ENCODE measurements at regions not wholly inside any gene's neighbourhood (a gene's known extent, or its start where the extent isn't known, plus 50 kb on each side); places are given as distances from the start of the nearest gene placed in this dataset.

- no peak for DNase-seq (ENCODE audit: low read depth in 1 of 2, low spot score in 2 of 2)
- Histone ChIP-seq H3K4me1 (replicated peaks) (no peaks in the 10 kb centered on the region), H3K4me3 (no peak overlapping the region), H3K27ac (no peak overlapping the region), H3K9me3 (replicated peaks) (peaks cover 7% of the 10 kb centered on the region), H3K36me3 (no peaks in the 10 kb centered on the region), H3K27me3 (replicated peaks) (no peaks in the 10 kb centered on the region)
Measured at GRCh38 chr2:4279431-4279830, 576.1 kb downstream of the DCDC2C start.

DNA sequence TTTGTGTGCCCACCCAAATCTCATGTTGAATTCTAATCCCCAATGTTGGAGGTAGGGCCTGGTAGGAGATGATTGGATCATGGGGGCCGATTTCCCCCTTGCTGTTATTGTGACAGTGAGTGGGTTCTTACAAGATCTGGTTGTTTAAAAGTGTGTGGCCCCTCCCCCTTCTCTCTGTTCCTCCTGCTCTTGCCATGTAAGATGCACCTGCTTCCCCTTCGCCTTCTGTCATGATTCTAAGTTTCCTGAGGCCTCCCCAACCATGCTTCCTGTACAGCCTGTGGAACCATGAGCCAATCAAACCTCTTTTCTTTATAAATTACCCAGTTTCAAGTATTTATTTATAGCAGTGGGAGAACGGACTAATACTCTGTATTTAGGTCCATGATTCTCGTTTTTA is 588.1 kb downstream of the DCDC2C start:
- Histone ChIP-seq H3K4me1 (replicated peaks) (no peaks in the 10 kb centered on the region), H3K36me3 (no peaks in the 10 kb centered on the region), H3K4me3 (no peak overlapping the region), H3K9me3 (replicated peaks) (peaks cover 4% of the 10 kb centered on the region; the same call in 1 of the 2 replicates), H3K27me3 (replicated peaks) (no peaks in the 10 kb centered on the region), H3K27ac (no peak overlapping the region)
- DNase-seq (ENCODE audit: low read depth in 1 of 2, low spot score in 2 of 2), result no peak

- Histone ChIP-seq H3K36me3 (no peaks in the 10 kb centered on the region), H3K4me1 (replicated peaks) (no peaks in the 10 kb centered on the region), H3K27me3 (replicated peaks) (no peaks in the 10 kb centered on the region), H3K27ac (no peak overlapping the region), H3K4me3 (no peak overlapping the region), H3K9me3 (replicated peaks) (peaks cover 4% of the 10 kb centered on the region; the same call in 1 of the 2 replicates)
- no peak for DNase-seq (ENCODE audit: low read depth in 1 of 2, low spot score in 2 of 2)
Measured at GRCh38 chr2:4295680-4296079, 592.3 kb downstream of the DCDC2C start.

DNA sequence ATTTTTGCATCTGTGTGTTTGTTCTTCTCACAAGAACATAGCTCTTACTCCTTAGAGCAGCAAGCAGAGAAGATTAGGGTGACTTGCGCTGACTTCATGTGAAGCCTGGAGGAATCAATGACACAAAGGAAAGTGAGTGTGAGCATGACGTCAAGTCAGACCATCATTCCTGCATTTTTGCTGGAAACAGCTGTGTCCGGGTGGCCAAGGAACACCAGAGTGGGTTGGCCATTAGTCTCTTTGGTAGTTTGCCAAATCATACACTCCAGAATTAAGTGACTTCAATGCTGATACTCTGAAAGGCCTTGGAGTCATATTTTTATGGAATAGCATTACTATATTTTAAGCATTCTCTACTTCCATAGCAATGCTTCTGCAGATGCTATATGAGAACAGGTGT is 597.2 kb downstream of the DCDC2C start:
- Histone ChIP-seq H3K4me1 (replicated peaks) (no peaks in the 10 kb centered on the region), H3K36me3 (no peaks in the 10 kb centered on the region), H3K9me3 (replicated peaks) (peaks cover 5% of the 10 kb centered on the region), H3K27me3 (replicated peaks) (no peaks in the 10 kb centered on the region), H3K27ac (no peak overlapping the region), H3K4me3 (no peak overlapping the region)
- DNase-seq (ENCODE audit: low read depth in 1 of 2, low spot score in 2 of 2), result no peak

DNA sequence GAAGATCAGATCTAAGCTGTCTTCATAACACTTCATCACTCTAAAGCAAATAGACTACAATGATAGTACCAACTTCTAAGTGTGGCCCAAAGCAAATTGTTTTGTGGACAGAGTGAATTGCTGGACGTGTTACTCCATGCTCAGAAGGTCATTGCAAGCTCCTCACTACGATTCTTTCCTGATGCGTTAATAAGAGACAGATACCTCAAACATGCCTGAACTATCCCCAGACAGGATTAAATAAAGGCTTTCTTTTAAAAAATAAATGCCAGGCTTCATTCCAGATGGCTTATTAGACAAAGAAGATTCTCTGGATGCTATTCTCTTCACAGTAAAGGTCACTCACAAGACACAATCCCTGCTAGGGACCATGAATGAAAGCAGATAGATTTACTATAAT is 621.2 kb downstream of the DCDC2C start:
- H3K9me3 ChIP-seq (replicated peaks), result no peaks in the 10 kb centered on the region
- DNase-seq (ENCODE audit: low read depth in 1 of 2, low spot score in 2 of 2), result no peak
- no peak overlapping the region for H3K27ac ChIP-seq
- H3K4me3 ChIP-seq, result no peak overlapping the region
- H3K36me3 ChIP-seq, result no peaks in the 10 kb centered on the region
- H3K4me1 ChIP-seq (replicated peaks), result no peaks in the 10 kb centered on the region
- no peaks in the 10 kb centered on the region for H3K27me3 ChIP-seq (replicated peaks)

GRCh38 chr2:4336864-4337263 is 633.5 kb downstream of the DCDC2C start:
- Histone ChIP-seq H3K36me3 (no peaks in the 10 kb centered on the region), H3K4me3 (no peak overlapping the region), H3K9me3 (replicated peaks) (peaks cover 7% of the 10 kb centered on the region; the same call in 1 of the 2 replicates), H3K4me1 (replicated peaks) (no peaks in the 10 kb centered on the region), H3K27me3 (replicated peaks) (no peaks in the 10 kb centered on the region), H3K27ac (no peak overlapping the region)
- DNase-seq (ENCODE audit: low read depth in 1 of 2, low spot score in 2 of 2), result no peak

- Histone ChIP-seq H3K27ac (no peak overlapping the region), H3K4me3 (no peak overlapping the region), H3K9me3 (replicated peaks) (no peaks in the 10 kb centered on the region), H3K36me3 (no peaks in the 10 kb centered on the region), H3K4me1 (replicated peaks) (no peaks in the 10 kb centered on the region), H3K27me3 (replicated peaks) (no peaks in the 10 kb centered on the region)
- no peak for DNase-seq (ENCODE audit: low read depth in 1 of 2, low spot score in 2 of 2)
Measured at GRCh38 chr2:4338345-4338744, 635.0 kb downstream of the DCDC2C start.

GRCh38 chr2:4340536-4340935 is 637.2 kb downstream of the DCDC2C start:
- no peak overlapping the region for H3K27ac ChIP-seq
- no peaks in the 10 kb centered on the region for H3K27me3 ChIP-seq (replicated peaks)
- no peak overlapping the region for H3K4me3 ChIP-seq
- H3K9me3 ChIP-seq (replicated peaks), result no peaks in the 10 kb centered on the region
- H3K4me1 ChIP-seq (replicated peaks), result no peaks in the 10 kb centered on the region
- no peak for DNase-seq (ENCODE audit: low read depth in 1 of 2, low spot score in 2 of 2)
- H3K36me3 ChIP-seq, result no peaks in the 10 kb centered on the region

DNA sequence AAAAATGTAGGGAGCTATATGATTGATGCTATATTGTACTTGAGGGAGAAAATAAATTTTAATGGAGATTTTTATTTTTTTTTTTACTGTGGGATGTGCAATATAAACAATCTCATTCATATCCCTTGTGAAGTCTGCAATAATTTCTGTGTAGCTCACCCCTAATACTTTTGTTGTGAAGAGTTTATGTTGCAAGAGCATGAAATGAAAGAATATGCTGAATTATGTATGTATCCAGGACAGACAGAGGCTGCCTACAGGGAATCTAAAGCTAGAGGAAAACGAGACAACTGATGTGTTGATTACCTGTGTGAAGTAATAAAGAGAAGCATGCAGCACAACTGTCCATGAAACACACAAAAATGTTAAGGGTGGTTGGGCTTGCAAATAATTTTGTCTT is 643.3 kb downstream of the DCDC2C start:
- H3K36me3 ChIP-seq, result no peaks in the 10 kb centered on the region
- no peaks in the 10 kb centered on the region; the same call in 1 of the 2 replicates for H3K9me3 ChIP-seq (replicated peaks)
- no peak for DNase-seq (ENCODE audit: low read depth in 1 of 2, low spot score in 2 of 2)
- H3K4me1 ChIP-seq (replicated peaks), result no peaks in the 10 kb centered on the region
- H3K4me3 ChIP-seq, result no peak overlapping the region
- no peak overlapping the region for H3K27ac ChIP-seq
- H3K27me3 ChIP-seq (replicated peaks), result no peaks in the 10 kb centered on the region

GRCh38 chr2:4353668-4354067 is 650.3 kb downstream of the DCDC2C start:
- no peaks in the 10 kb centered on the region for H3K27me3 ChIP-seq (replicated peaks)
- no peaks in the 10 kb centered on the region for H3K36me3 ChIP-seq
- H3K9me3 ChIP-seq (replicated peaks), result 0 out of 2 replicates have a peak, but pooled peaks cover 5% of the 10 kb centered on the region
- DNase-seq (ENCODE audit: low read depth in 1 of 2, low spot score in 2 of 2), result no peak
- H3K4me1 ChIP-seq (replicated peaks), result no peaks in the 10 kb centered on the region
- no peak overlapping the region for H3K4me3 ChIP-seq
- no peak overlapping the region for H3K27ac ChIP-seq

DNA sequence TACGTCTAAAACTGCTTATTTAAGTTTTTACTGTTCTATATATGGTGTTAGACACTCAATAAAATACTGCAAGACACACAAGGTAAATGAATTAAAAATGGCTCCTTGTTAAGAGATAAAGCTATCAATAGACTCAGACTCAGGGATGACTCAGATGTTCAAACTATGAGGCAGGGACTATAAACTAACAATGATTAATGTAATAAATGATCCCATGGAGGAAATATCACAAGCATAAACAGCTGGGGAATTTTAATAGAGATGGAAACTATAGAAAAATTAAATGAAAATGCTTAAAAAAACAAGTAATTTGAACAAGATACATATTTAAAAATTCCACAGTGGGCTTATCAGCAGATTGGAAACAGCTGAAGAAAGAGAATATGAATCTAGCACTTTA is 650.8 kb downstream of the DCDC2C start:
- Histone ChIP-seq H3K9me3 (replicated peaks) (0 out of 2 replicates have a peak, but pooled peaks cover 5% of the 10 kb centered on the region), H3K36me3 (no peaks in the 10 kb centered on the region), H3K27ac (no peak overlapping the region), H3K4me1 (replicated peaks) (no peaks in the 10 kb centered on the region), H3K27me3 (replicated peaks) (no peaks in the 10 kb centered on the region), H3K4me3 (no peak overlapping the region)
- no peak for DNase-seq (ENCODE audit: low read depth in 1 of 2, low spot score in 2 of 2)

- Histone ChIP-seq H3K27ac (no peak overlapping the region), H3K4me1 (replicated peaks) (no peaks in the 10 kb centered on the region), H3K4me3 (no peak overlapping the region), H3K9me3 (replicated peaks) (0 out of 2 replicates have a peak, but pooled peaks cover 5% of the 10 kb centered on the region), H3K27me3 (replicated peaks) (no peaks in the 10 kb centered on the region), H3K36me3 (no peaks in the 10 kb centered on the region)
- DNase-seq (ENCODE audit: low read depth in 1 of 2, low spot score in 2 of 2), result no peak
Measured at GRCh38 chr2:4354678-4355077, 651.3 kb downstream of the DCDC2C start.

DNA sequence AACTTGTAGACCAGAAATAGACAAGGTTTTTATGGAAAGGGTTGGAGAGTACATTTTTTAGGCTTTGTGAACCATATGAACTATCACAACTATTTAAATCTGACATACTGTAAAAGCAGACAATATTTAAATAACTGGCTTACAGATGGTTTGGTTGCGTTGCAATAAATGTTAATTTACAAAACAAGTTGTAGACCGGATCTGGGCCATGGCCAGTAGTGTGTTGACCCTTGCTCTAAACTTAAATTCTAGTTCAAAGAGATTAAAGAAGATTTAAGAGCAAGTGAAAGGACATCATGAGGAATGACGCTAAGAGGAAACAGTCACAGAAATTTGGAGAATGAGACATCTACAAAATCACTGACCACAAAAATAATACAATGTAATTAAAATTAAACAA is 652.7 kb downstream of the DCDC2C start:
- DNase-seq (ENCODE audit: low read depth in 1 of 2, low spot score in 2 of 2), result no peak
- Histone ChIP-seq H3K4me3 (no peak overlapping the region), H3K36me3 (no peaks in the 10 kb centered on the region), H3K4me1 (replicated peaks) (no peaks in the 10 kb centered on the region), H3K27me3 (replicated peaks) (no peaks in the 10 kb centered on the region), H3K9me3 (replicated peaks) (0 out of 2 replicates have a peak, but pooled peaks cover 8% of the 10 kb centered on the region), H3K27ac (no peak overlapping the region)

- no peaks in the 10 kb centered on the region for H3K36me3 ChIP-seq
- no peak for DNase-seq (ENCODE audit: low read depth in 1 of 2, low spot score in 2 of 2)
Measured at GRCh38 chr2:4356541-4356940, 653.2 kb downstream of the DCDC2C start.

GRCh38 chr2:4357121-4357520 is 653.7 kb downstream of the DCDC2C start:
- no peaks in the 10 kb centered on the region for H3K36me3 ChIP-seq
- H3K27me3 ChIP-seq (replicated peaks), result no peaks in the 10 kb centered on the region
- H3K27ac ChIP-seq, result no peak overlapping the region
- no peak for DNase-seq (ENCODE audit: low read depth in 1 of 2, low spot score in 2 of 2)
- H3K9me3 ChIP-seq (replicated peaks), result 0 out of 2 replicates have a peak, but pooled peaks cover 8% of the 10 kb centered on the region
- no peak overlapping the region for H3K4me3 ChIP-seq
- no peaks in the 10 kb centered on the region for H3K4me1 ChIP-seq (replicated peaks)

More at GRCh38 chr2:4356541-4356940, 653.2 kb downstream of the DCDC2C start:
- H3K27ac ChIP-seq, result no peak overlapping the region
- no peaks in the 10 kb centered on the region for H3K4me1 ChIP-seq (replicated peaks)
- 0 out of 2 replicates have a peak, but pooled peaks cover 8% of the 10 kb centered on the region for H3K9me3 ChIP-seq (replicated peaks)
- H3K27me3 ChIP-seq (replicated peaks), result no peaks in the 10 kb centered on the region
- H3K4me3 ChIP-seq, result no peak overlapping the region

All from SJSA1 (cell line).